ENCODE measurements at regions not wholly inside any gene's neighbourhood (a gene's known extent, or its start where the extent isn't known, plus 50 kb on each side); places are given as distances from the start of the nearest gene placed in this dataset.
A peak's percentile ranks its signal among the peaks of the same experiment; 100 is the strongest.
"Not testable (repeated sequence)": the region's sequence is repeated elsewhere in the genome, so short reads cannot be mapped to it uniquely, and the experiment has no call there.

DNA sequence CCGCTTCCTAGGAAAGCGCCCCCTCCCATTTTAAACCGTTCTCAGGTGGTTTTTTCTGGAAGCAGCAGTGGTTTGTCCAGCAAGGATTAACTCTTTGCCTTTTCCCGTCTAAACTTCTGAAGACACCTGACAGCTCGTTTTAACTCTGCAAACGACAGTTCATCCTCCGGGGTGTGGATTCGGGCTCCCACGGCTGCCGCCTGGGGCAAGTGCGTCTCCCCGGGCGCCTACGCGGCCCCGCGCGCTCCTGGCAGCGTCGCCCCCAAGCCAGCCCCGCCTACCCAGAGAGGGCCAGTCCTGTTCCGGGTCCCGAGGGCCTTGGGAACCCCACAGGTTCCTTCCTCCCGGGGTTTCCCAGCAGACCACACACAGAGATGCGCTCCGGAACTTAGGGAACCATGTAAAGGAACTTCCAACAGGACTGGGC lies 54.4 kb downstream of the PRR18 start:
- no peak for DNase-seq

DNA sequence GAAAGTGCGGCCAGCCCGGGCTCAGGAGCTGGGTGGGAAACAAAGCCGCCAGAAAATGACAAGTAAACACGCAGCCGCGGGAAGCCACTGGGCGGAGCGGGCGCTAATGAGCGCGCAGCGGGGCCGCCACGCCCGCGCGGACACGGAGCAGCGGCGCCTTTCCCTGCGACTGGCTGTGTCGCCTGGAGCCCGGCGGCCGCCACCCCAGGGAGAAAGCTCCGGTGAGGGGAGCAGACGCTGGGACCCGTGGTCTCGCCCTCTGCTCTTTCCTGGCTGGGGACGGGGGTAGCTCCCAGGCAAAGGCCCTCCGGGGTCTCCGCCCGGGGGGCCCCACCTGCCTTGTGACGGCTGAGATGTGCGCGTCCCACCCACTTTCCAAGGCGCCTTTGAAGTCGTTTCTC lies 54.9 kb downstream of the PRR18 start:
- no peak for DNase-seq

DNA sequence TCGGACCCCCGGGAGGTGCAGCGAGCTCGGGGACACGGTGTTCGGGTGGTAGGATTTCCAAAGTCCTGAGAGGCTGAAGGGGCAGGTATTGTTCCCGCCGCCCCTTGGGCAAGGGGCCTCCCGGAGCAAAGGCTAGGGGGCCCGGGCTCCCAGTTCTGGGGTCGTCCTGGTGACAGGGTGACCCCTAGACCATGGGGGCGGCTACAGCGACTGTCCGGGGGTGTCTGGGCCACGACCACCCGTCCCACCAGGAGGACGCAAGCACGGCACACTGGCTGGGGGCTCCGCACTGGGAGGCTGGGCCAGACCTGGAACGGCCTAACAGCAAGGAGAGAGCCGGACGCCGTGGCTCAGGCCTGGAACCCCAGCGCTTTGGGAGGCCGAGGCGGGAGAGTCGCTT lies 55.6 kb downstream of the PRR18 start:
- DNase-seq = no peak

DNA sequence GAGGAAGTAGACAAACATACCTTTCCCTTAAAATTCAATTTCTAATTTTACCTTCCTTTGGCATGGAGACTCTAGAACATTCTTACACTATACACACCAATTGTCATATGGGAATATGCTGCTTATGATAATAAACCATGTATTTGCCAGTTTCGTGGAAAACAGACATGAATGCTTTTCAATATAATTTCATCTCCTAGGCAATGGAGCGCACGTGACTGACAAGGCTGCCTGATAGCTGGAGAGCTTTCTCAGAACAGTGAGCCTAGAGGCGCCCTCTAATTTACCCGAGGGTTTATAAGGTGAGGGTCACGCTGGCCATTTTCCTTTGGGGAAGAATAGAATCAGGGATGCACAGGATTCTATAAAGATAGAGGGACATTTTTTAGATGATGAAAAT lies 56.5 kb downstream of the PRR18 start:
- DNase-seq = no peak

DNA sequence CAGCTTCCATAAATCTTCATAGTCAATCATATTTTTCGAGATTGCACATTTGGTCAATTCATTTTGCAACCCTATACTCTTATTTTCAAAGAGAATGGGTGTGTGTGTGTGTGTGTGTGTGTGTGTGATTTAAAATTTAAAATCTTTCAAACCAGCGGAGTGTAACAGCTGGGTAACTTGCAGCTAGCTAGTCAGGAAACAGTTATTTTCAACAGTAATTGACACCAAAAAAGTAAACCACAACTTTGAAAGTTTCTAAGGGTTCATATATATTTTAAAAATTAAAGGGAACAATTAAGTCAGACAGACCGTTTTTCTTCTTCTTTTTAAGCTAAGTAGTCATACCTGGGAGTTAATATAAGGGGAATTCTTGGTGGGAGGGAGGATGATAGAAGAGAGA lies 57.0 kb downstream of the PRR18 start:
- DNase-seq = no peak

DNA sequence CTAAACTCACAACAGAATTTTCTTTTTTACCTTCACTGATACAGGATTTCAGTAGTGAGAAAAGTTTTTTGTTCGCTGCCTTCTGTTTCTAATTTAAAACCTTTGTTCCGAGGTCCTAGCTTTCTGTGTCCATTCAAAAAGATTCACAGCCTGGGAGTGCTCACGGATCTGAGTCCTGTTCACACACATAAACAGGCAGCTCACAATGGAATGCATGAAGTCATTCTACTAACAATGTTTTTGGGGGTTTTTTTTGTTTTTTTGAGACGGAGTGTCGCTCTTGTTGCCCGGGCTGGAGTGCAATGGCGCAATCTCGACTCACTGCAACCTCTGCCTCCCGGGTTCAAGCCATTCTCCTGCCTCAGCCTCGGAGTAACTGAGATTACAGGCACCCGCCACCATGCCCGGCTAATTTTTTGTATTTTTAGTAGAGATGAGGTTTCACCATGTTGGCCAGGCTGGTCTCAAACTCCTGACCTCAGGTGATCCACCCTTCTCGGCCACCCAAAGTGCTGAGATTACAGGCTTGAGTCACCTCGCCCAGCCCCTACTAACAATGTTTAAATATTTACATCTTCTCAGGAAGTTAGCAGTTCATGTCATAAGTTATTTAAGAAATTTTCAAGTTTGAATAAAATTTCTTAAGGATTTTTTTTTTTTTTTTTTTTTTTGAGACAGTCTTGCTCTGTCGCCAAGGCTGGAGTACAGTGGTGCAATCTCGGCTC lies 59.0 kb downstream of the PRR18 start:
- DNase-seq = not testable (repeated sequence)

DNA sequence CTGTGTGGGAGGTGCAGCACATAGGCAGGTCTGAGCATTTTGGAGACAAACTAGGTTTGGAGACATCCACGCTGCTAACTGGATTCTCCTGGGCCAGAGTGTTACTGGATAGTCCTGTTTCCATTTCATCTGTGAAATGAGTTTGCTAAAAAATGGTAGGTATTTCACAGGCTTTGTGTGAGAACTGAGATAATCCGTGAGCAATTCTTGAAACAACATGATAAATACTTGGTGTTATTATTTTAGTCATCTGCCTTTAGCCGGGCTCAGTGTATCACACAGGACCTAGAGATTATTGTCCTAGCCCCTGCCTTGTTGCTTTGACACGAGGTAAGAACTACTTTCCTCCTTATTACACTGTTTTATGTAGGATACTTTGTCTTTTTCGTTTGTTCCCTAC lies 63.0 kb downstream of the PRR18 start:
- peak; percentile 20 for DNase-seq

DNA sequence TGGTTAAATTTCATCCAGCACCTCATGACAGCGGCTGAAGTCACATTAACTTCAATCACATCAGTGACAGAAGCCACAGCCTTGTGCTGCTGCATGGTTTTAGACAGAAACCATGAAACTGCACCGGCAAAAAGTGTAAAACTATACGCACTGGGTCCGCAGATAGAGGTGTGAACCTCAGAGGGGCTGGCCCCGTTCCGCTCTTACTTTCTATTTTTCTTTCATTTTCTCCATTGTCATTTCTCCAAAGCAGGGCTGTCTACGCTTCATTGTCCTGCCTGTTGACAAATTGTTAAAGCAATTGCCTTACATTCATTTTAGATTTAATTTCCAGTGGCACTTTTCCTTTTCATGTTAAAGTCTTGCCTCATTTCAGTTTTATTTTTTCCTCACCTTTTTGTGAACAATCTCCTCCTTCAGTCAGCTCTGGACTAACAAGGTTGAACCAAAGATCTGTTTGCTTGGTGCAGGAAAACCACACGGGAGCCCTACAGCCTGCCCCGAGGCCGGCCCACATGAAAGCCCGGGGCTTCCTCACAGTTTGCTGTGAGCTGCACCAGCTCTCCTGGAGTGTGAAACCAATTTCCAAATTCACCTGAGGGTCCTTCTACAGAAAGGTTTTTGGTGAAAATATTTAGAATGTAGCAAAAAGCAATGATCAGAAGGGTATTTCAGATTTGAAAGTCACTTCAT lies 63.7 kb downstream of the PRR18 start:
- peak; percentile 63 for DNase-seq

DNA sequence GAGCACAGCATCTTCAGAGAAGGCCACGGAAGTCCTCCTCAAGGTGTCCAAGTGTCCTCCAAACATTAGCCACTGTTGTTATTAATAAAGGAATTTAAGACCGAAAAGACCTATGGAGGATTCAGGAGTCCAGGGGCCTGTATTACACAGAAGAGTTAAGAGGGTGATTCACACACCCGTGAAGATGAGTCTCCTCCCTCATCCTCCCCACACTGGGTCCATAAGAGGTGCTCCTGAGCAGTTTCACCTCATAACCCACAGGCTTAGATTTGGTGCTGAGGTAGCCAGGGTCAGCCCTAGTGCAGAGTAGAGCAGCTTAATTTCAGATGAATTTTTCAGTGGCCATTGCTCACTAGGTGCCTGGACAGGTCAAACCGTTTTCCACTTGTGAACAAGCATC lies 65.3 kb downstream of the PRR18 start:
- DNase-seq = no peak

DNA sequence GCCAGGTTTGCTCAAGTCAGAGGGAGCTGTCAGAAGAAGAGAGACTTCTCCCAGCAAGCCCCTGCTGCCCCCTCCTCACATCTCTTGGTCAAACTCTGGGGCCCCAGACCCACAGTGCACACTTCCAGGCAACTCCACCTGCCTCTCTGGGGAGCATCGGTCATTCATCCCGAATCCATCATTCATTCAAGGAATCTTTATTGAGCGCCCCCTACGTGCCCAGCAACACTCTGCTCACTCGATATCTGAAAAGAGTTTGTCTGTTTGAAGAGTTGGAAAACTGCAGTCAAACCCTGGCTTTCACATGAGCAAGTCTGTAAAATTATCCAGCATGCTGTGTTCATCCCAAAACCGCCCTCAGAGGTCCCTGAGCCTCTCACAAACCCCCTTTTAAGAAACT lies 66.2 kb downstream of the PRR18 start:
- no peak for DNase-seq

DNA sequence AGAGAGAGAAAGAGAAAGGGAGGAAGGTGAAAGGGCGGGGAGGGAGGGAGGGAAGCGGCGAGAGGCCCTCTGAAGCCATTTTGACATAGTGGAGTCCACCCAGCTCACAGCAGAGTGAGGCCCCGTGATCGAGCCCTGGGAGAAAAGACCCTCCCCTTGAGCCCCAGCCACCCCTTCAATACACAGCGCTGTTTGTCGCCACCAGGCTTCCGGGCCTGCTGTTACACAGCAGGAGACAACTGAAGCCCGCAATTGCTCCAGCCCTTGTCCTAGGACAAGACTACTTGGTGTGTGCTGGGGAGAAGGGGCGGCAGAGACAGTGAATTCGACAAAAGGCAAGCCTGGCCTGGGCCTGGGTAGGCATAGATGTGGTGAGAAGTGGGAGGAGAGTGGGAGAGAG lies 67.3 kb downstream of the PRR18 start:
- no peak for DNase-seq

DNA sequence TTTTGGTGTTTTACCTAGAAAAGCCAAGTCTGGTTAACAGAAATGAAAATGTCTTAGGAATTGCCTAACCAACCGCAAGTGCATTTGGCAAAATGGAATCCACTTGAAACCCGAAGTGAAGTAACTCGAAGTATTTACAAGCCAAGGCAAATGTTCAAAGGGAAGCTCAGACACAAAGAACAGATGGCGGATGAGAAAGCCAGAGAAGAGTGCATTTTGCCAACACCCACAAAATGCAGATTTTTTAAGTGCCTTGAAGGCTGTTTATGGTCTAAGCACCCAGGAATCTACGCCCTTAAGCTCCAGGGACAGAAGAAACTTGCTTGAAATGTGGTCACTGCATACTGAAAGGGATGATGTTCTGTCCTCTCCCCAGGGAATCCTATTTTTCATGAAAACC lies 70.0 kb upstream of the TBXT start:
- DNase-seq = no peak

DNA sequence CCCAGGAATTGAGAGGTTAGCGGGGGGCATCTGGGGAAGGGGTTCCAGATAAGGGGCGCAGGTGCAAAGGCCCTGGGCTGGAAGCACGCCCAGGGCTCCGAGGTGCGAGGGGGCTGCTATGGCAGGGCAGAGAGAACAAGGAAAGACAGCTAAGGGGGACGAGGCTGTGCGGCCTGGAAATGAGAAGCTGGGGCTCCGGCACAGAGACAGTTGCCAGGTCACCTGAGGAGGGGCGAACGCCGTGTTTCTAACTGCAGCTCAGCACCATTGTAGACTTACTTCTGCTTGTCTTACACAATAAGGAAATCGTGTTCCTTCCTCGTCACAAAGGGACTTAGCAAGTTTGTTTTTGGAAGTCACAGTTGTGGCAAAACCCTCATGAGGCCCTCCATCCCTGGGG lies 68.9 kb upstream of the TBXT start:
- no peak for DNase-seq

DNA sequence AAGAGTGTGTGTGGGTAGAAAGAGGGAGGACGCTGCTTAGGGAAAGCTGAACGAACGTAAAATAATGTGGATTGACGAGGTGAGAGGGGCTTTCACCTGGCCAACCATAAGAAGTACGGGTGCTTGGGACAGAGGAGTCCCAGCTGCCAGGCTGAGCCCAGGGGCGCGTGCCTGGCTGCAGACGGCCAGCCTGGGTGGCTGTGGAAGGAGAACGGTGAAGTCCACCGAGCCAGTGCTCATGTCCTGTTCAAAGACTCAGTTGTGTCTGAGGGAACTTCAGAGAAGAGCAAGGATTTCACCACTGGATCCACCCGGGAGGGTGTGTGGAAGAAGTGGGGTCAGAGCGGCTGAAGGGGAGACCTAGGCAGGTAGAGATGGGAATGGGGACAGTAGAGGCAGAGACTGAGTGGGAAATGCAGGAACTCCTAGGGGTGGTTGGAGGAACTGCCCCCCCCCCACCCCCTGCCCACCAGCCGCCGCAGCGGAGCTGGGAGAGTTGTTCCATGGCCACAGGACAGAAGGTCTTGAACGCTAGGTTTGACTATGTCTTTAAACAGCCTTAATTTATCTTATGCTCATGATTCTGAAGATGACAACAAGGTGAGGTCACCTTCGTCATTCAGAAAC lies 68.1 kb upstream of the TBXT start:
- no peak for DNase-seq

DNA sequence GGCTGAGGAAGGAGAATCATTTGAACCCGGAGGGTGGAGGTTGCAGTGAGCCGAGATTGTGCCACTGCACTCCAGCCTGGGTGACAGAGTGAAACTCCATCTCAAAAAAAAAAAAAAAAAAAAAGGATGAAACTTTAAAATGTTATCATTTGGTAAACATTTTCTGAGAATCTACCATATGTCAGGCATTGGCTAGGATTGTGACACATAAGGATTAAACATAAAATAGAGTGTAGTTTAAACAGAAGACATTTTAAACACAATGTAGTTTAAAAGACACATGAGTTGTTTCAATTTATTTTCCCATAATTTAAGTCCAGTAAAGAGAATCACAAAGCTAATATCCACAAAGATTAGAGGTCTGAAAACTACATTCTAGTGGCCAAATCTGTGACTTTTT lies 63.5 kb upstream of the TBXT start:
- DNase-seq = not testable (repeated sequence)

DNA sequence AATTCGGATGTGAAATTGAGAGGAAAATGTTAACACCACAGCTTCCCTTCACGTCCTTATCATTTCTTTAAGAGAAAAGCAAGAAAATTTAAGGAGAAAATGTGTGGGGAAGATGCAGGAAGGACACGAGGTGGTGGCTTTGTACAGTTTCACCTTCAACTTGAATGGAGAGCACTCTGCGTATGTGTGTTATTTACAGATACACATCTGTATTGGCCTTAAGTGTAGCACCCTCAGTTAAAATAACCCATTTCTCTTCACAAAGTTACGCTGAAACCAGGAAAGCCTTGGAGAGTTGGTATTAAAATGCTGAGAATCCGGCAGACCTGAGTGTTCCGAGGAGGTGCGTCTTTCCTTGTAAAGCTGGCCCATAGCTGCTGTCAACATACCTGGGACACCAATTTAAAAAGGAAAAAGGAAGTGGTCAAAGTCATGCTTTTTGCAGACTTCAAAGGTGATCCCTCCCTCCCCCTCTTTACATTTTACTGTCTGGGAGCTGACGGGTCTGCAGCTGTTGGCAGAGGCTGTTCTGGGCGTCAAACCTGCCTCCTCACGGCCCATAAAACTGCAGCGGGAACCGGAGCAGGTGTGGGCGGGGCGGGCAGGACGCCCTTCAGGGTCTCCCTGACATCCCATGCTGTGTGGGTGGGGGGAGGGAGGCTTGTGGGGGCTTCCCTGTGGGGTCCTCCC lies 61.3 kb upstream of the TBXT start:
- no peak for DNase-seq

DNA sequence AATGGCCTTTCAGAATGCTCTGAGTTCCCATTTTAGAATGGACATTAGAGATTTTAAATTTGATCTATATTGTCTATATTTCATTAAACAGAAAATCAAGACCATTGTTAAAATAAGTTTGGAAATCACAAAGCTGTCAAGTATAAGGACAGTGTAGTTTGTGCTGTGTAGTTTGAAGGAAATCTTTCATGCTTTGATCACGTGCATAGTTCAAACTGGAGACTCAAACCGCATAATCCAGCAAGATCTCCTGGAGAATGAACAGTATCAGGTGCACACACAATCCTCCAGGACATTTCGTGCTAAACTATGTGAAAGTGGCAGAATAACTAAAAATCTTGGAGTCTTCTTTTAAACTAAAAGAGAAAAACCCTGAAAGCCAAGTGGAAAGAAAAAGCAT lies 60.8 kb upstream of the TBXT start:
- no peak for DNase-seq

DNA sequence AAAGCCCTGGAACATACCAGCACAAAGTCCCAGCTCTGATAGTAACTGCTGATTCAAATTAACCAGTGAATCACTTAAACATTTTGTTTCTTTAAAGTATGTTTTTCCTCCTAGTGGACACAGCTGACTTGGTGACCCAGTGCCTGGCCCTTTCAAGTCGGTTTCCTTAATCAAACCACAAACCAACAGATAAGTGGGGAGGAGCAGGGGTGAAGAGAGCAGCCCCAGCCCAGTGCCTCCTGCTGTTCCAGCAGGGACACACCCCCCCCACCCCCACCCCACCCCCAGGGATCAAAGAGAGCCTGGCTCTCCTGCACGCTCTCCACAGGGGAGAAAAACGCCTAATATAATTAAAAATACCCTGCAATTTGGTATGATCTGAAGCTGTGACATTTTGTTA lies 55.4 kb upstream of the TBXT start:
- DNase-seq = no peak

DNA sequence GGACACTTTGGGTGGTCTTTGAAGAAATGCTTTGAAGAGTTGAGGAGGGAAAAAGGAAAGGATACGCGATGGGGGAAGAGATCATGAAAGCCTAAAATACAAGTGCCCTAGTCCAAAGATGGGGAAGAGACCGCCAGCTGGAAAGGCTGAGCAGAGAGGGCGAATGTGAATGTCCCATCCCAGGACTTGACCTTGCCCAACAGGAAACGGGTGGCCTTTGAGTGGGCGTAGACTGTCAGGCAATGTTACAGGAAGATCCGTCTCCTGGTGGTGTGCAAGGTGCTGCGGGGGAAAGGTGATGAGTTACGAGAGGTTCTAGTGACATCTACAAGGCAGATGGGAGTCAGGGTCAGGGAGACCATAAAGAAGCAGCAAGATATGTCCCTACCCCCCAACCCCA lies 55.0 kb upstream of the TBXT start:
- DNase-seq = no peak

DNA sequence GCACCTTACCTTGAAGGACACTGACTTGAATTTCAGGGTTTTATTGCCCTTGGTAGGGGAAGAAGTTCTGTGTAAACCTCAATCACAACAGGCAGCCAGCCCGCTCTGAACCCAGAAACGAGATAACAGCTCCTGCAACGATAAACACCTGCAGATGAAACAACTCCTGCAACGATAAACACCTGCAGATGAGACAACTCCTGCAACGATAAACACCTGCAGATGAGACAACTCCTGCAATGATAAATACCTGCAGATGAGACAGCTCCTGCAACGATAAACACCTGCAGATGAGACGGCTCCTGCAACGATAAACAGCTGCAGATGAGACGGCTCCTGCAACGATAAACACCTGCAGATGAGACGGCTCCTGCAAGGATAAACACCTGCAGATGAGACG lies 54.0 kb upstream of the TBXT start:
- DNase-seq = no peak

DNA sequence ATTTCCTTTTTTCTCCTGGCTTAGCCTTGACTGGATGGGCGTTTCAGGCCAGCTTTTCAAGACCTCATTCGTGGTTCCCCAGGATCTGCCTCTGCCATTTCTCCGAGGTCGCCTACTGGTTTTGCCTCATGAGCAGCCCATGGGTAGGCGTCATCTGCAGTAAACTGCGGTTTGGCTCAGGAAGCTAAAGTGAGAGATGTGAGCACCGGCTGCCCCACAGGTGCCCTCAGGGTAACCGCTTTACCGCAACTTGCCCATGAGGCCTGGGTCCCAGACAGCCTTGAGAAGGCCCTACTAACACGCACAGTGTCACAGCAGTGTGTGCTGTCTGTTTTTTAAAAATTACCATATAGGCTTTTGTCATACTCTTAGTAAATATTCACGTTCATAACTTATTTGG lies 53.4 kb upstream of the TBXT start:
- peak; percentile 39 for DNase-seq
